NT2/D1 (cell line): ENCODE measurements at regions not wholly inside any gene's neighbourhood (a gene's known extent, or its start where the extent isn't known, plus 50 kb on each side); places are given as distances from the start of the nearest gene placed in this dataset.

Experiments used
- SUZ12 ChIP-seq: IDR thresholded peaks from 2 replicates; pipeline ENCODE4 v1.6.1; 2011; ENCODE audit not compliant: insufficient read length, insufficient read depth; ENCODE audit errors: extremely low read depth
- YY1 ChIP-seq: IDR thresholded peaks from 2 replicates; pipeline ENCODE4 v1.6.1; 2011; ENCODE audit not compliant: insufficient read length, insufficient read depth
- ZNF274 ChIP-seq: IDR thresholded peaks from 2 replicates; pipeline ENCODE4 v1.6.1; 2011; ENCODE audit warnings: mild to moderate bottlenecking, low read depth, low read length

GRCh38 chr20:9977629-9978028 is 57.2 kb upstream of the ANKEF1 start:
- TF ChIP-seq YY1 (no peak), ZNF274 (no peak), SUZ12 (no peak)
